OCI-LY3 (cell line): ENCODE measurements at regions not wholly inside any gene's neighbourhood (a gene's known extent, or its start where the extent isn't known, plus 50 kb on each side); places are given as distances from the start of the nearest gene placed in this dataset.

Experiments used
- H2AFZ ChIP-seq: fragments of 200-600, 300-600 bp; shearing (Covaris generic); 2 replicates; pipeline ENCODE4 v1.6.0; 2014; ENCODE audit warnings: antibody characterized with exemption, low read depth, low read length
- H3K27ac ChIP-seq: fragments of 200-600, 300-600 bp; sonication (generic); 2 replicates; pipeline ENCODE4 v1.5.1; 2014; ENCODE audit warnings: mild to moderate bottlenecking, low read length, moderate library complexity, mixed read lengths
- H3K27me3 ChIP-seq: fragments of 200-600, 300-600 bp; sonication (generic); 2 replicates; pipeline ENCODE4 v1.6.1; 2014; ENCODE audit warnings: low read depth, low read length, mixed read lengths
- H3K36me3 ChIP-seq: fragments of 200-600, 300-600 bp; sonication (generic); replicated peaks from 2 replicates; pipeline ENCODE3; 2014; ENCODE audit warnings: low read depth, low read length, mixed read lengths
- H3K4me1 ChIP-seq: fragments of 300-600, 200-600 bp; sonication (generic); 2 replicates; pipeline ENCODE4 v1.6.1; 2014; ENCODE audit warnings: low read length, mixed read lengths
- H3K4me2 ChIP-seq: fragments of 200-600, 300-600 bp; sonication (generic); 2 replicates; pipeline ENCODE4 v1.6.1; 2014; ENCODE audit warnings: low read length, mixed read lengths
- H3K4me3 ChIP-seq: fragments of 300-600, 200-600 bp; sonication (generic); 2 replicates; pipeline ENCODE4 v1.5.1; 2014; ENCODE audit warnings: antibody characterized with exemption, mild to moderate bottlenecking, low read length, moderate library complexity
- H3K79me2 ChIP-seq: fragments of 300-600, 200-600 bp; shearing (Covaris generic); 2 replicates; pipeline ENCODE4 v1.6.1; 2014; ENCODE audit warnings: mild to moderate bottlenecking, low read length, mixed read lengths
- H3K9ac ChIP-seq: fragments of 300-600, 200-600 bp; shearing (Covaris generic); 2 replicates; pipeline ENCODE4 v1.6.0; 2014; ENCODE audit warnings: mild to moderate bottlenecking, low read length, moderate library complexity
- H3K9me3 ChIP-seq: fragments of 200-600, 300-600 bp; shearing (Covaris generic); 2 replicates; pipeline ENCODE4 v1.6.1; 2014; ENCODE audit warnings: low read length, mixed read lengths; ENCODE audit not compliant: insufficient read depth
- H4K20me1 ChIP-seq: fragments of 200-600, 300-600 bp; sonication (generic); 2 replicates; pipeline ENCODE4 v1.6.1; 2016; ENCODE audit warnings: low read length, mixed read lengths; ENCODE audit not compliant: insufficient read depth
- EZH2phosphoT487 ChIP-seq: fragments of 200-600 bp; shearing (Covaris generic); IDR thresholded peaks from 2 replicates; pipeline ENCODE4 v1.6.1; 2018; ENCODE audit warnings: antibody characterized with exemption, mixed run types, low read depth
- TF ChIP-seq, protein P1 (sequence below): fragments of 200-600, 300-600 bp; sonication (generic); IDR thresholded peaks from 2 replicates; pipeline ENCODE4 v1.5.1; 2014; ENCODE audit warnings: antibody characterized with exemption, low read length, low read depth

DNA sequence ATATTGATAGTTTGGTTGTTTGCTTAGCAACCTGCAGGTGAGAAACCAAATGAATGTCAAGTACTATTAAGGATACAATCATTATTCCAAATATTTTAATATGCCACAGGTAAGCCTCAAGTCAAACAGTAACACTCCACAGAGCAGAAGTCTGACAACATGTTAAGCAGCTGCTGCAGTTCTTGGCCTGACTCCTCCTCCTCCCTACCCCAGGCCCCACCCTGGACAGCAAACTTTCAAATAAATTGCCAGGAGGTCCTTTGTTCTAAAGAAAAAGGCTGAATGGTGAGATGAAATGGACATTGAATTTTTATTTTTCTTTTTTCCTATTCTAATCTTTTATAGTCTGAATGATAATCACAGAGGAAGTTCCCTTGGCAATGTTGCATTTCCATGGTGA, 260.0 kb upstream of the POU2AF2 start:
- Histone ChIP-seq H3K9me3 (no peaks in the 10 kb centered on the region), H3K9ac (no peak overlapping the region), H3K27ac (no peak overlapping the region), H3K4me2 (no peak overlapping the region), H3K79me2 (no peaks in the 10 kb centered on the region), H3K4me3 (no peak overlapping the region), H3K27me3 (peaks cover 8% of the 10 kb centered on the region), H3K36me3 (no peaks in the 10 kb centered on the region), H4K20me1 (no peaks in the 10 kb centered on the region), H2AFZ (no peak overlapping the region), H3K4me1 (no peaks in the 10 kb centered on the region)
- TF ChIP-seq, protein P1, sequence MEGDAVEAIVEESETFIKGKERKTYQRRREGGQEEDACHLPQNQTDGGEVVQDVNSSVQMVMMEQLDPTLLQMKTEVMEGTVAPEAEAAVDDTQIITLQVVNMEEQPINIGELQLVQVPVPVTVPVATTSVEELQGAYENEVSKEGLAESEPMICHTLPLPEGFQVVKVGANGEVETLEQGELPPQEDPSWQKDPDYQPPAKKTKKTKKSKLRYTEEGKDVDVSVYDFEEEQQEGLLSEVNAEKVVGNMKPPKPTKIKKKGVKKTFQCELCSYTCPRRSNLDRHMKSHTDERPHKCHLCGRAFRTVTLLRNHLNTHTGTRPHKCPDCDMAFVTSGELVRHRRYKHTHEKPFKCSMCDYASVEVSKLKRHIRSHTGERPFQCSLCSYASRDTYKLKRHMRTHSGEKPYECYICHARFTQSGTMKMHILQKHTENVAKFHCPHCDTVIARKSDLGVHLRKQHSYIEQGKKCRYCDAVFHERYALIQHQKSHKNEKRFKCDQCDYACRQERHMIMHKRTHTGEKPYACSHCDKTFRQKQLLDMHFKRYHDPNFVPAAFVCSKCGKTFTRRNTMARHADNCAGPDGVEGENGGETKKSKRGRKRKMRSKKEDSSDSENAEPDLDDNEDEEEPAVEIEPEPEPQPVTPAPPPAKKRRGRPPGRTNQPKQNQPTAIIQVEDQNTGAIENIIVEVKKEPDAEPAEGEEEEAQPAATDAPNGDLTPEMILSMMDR: no peak
- no peak for TF ChIP-seq EZH2phosphoT487

DNA sequence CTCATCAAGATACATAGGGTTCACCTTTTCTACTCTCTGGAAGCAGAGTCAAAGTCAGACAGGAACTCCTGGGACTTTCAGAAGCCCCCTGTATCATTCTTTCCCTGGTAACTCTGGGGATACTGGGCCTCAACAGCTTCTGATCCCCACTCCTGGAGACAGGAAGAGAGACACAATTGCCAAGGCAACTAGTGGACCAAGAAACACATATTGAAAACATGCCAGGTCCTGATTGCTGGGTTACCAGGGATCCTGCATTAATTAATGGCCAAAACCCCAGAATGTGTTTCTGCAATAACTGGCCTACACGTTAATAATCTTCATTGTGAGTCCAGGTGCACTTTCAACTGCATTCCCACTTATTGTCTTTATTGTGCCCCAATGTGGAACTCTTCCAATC, 260.8 kb upstream of the POU2AF2 start:
- Histone ChIP-seq H3K79me2 (no peaks in the 10 kb centered on the region), H3K27ac (no peak overlapping the region), H2AFZ (no peak overlapping the region), H3K4me2 (no peak overlapping the region), H3K9me3 (no peaks in the 10 kb centered on the region), H3K4me3 (no peak overlapping the region), H3K9ac (no peak overlapping the region), H4K20me1 (no peaks in the 10 kb centered on the region), H3K4me1 (no peaks in the 10 kb centered on the region), H3K27me3 (peaks cover 7% of the 10 kb centered on the region), H3K36me3 (no peaks in the 10 kb centered on the region)
- no peak for TF ChIP-seq EZH2phosphoT487
- TF ChIP-seq, protein P1: no peak

GRCh38 chr11:110984147-110984546, 261.4 kb upstream of the POU2AF2 start:
- Histone ChIP-seq H3K9ac (no peak overlapping the region), H4K20me1 (no peaks in the 10 kb centered on the region), H2AFZ (no peak overlapping the region), H3K9me3 (no peaks in the 10 kb centered on the region), H3K36me3 (no peaks in the 10 kb centered on the region), H3K27me3 (peaks cover 5% of the 10 kb centered on the region), H3K4me1 (no peaks in the 10 kb centered on the region), H3K4me3 (no peak overlapping the region), H3K27ac (no peak overlapping the region), H3K4me2 (no peak overlapping the region), H3K79me2 (no peaks in the 10 kb centered on the region)
- TF ChIP-seq, protein P1: no peak
- TF ChIP-seq EZH2phosphoT487: no peak

- Histone ChIP-seq H3K9ac (no peak overlapping the region), H3K27me3 (peaks cover 5% of the 10 kb centered on the region)
- TF ChIP-seq, protein P1: no peak
- TF ChIP-seq EZH2phosphoT487: no peak
Measured at GRCh38 chr11:110982214-110982613, 263.3 kb upstream of the POU2AF2 start.

More at GRCh38 chr11:110982214-110982613, 263.3 kb upstream of the POU2AF2 start:
- no peak overlapping the region for H3K27ac ChIP-seq
- no peak overlapping the region for H3K4me2 ChIP-seq
- no peaks in the 10 kb centered on the region for H3K79me2 ChIP-seq
- no peaks in the 10 kb centered on the region for H3K4me1 ChIP-seq
- no peaks in the 10 kb centered on the region for H3K9me3 ChIP-seq
- H2AFZ ChIP-seq: no peak overlapping the region
- H4K20me1 ChIP-seq: no peaks in the 10 kb centered on the region
- H3K36me3 ChIP-seq: no peaks in the 10 kb centered on the region
- no peak overlapping the region for H3K4me3 ChIP-seq
